PC-3 (cell line): ENCODE measurements at regions not wholly inside any gene's neighbourhood (a gene's known extent, or its start where the extent isn't known, plus 50 kb on each side); places are given as distances from the start of the nearest gene placed in this dataset.

ENCODE experiments used
- CTCF ChIP-seq: fragments of 300-600 bp; sonication (generic); conservative IDR thresholded peaks from 2 replicates; pipeline ENCODE4 v1.5.1; 2017; ENCODE audit warnings: antibody characterized with exemption, low read depth, mild to moderate bottlenecking, low read length
- EZH2 ChIP-seq: fragments of 300-600 bp; sonication (generic); IDR thresholded peaks from one replicate; pipeline ENCODE4 v1.6.1; 2017; ENCODE audit warnings: antibody characterized with exemption, mild to moderate bottlenecking, low read length; ENCODE audit not compliant: unreplicated experiment

- TF ChIP-seq CTCF = no peak
- no peak for TF ChIP-seq EZH2
Observed at GRCh38 chr16:54620197-54620596, 310.5 kb upstream of the IRX5 start.
